ENCODE measurements at regions not wholly inside any gene's neighbourhood (a gene's known extent, or its start where the extent isn't known, plus 50 kb on each side); places are given as distances from the start of the nearest gene placed in this dataset.

DNA sequence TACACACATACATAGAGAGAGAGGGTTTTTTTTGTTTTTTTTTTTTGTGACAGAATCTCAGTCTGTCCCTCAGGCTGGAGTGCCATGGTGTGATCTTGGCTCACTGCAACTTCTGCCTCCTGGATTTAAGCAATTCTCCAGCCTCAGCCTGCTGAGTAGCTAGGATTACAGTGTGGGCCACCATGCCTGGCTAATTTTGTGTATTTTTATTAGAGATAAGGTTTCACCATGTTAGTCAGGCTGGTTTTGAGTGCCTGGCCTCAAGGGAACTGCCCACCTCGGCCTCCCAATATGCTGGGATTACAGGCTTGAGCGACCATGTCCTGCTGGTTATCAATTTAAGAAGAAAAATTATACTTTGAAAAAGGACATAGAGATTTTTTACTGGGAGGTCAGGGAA lies 710.6 kb downstream of the SLC6A15 start:
- no peaks in the 10 kb centered on the region for H3K27me3 ChIP-seq (ENCODE audit: insufficient read depth, insufficient read length)
- no peak overlapping the region for H3K4me3 ChIP-seq (ENCODE audit: insufficient read length, low read depth)
- no peak overlapping the region for H3K9ac ChIP-seq (ENCODE audit: insufficient read length, low read depth)
- H3K9me3 ChIP-seq (ENCODE audit: insufficient read depth, low read length), result no peaks in the 10 kb centered on the region
- no peak for TF ChIP-seq YY1 (IDR thresholded peaks at IDR 0.05; ENCODE audit: insufficient read depth, insufficient read length)
- no peak for TF ChIP-seq ZNF274 (IDR thresholded peaks at IDR 0.05; ENCODE audit: low read depth, low read length)
- no peak for TF ChIP-seq SUZ12 (IDR thresholded peaks at IDR 0.05; ENCODE audit: extremely low read depth, insufficient read depth, insufficient read length)
- DNase-seq (ENCODE audit: low read depth, low spot score), result no peak
- no peaks in the 10 kb centered on the region for H3K36me3 ChIP-seq (ENCODE audit: insufficient read depth, insufficient read length, low read length)
- H3K4me1 ChIP-seq (ENCODE audit: insufficient read depth, insufficient read length), result no peaks in the 10 kb centered on the region

DNA sequence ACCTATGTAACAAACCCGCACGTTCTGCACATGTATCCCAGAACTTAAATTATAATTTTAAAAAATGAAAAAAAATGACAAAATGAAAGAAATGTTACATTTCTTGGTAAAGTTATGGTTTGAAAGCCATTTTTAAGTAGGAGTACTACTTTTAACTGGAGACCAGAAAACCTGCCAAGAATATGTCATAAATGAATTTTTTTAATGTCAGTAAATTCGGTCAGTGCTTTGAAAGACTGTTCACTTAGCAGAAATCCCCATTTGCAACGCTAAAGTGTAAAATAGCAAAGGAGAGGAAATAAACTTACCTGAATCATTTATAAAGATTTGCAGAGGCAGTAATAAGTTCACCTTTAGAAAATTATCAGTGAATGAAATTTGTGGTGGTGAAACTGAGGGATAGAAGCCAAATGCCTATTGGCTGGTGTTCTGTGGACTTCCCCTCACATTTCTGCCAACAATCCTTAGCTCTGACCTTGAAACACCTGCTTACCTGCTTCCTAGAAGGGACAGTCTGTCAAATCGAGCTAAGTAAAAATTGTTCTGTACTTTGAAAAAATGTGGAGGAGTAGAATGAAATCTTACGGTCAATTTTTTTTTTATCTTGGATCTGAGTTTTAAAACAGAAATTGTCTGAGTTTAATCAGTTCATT lies 714.2 kb downstream of the SLC6A15 start:
- TF ChIP-seq SUZ12 (IDR thresholded peaks at IDR 0.05; ENCODE audit: extremely low read depth, insufficient read depth, insufficient read length) (no peak), YY1 (IDR thresholded peaks at IDR 0.05; ENCODE audit: insufficient read depth, insufficient read length) (no peak), ZNF274 (IDR thresholded peaks at IDR 0.05; ENCODE audit: low read depth, low read length) (no peak)
- H3K36me3 ChIP-seq (ENCODE audit: insufficient read depth, insufficient read length, low read length), result no peaks in the 10 kb centered on the region

DNA sequence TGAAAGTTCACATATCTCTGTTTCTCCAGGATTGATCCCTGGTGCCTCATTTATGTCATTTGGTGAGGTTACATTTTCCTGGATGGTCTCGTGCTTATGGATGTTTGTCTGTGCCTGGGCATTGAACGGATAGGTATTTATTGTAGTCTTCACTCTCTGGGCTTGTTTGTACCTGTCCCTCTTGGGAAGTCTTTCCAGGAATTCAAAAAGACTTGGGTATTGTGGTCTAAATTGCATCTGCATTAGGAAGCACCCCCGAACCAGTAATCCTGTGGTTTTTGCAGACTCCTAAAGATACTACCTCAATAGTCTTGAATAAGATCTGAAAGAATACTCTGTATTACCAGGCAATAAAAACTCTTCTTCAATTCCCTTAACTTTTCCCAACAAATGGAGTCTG lies 720.8 kb downstream of the SLC6A15 start:
- Histone ChIP-seq H3K36me3 (ENCODE audit: insufficient read depth, insufficient read length, low read length) (no peaks in the 10 kb centered on the region), H3K9me3 (ENCODE audit: insufficient read depth, low read length) (no peaks in the 10 kb centered on the region), H3K27me3 (ENCODE audit: insufficient read depth, insufficient read length) (no peaks in the 10 kb centered on the region), H3K4me1 (ENCODE audit: insufficient read depth, insufficient read length) (no peaks in the 10 kb centered on the region), H3K4me3 (ENCODE audit: insufficient read length, low read depth) (no peak overlapping the region), H3K9ac (ENCODE audit: insufficient read length, low read depth) (no peak overlapping the region)
- TF ChIP-seq SUZ12 (IDR thresholded peaks at IDR 0.05; ENCODE audit: extremely low read depth, insufficient read depth, insufficient read length), result no peak
- no peak for TF ChIP-seq YY1 (IDR thresholded peaks at IDR 0.05; ENCODE audit: insufficient read depth, insufficient read length)
- no peak for TF ChIP-seq ZNF274 (IDR thresholded peaks at IDR 0.05; ENCODE audit: low read depth, low read length)
- DNase-seq (ENCODE audit: low read depth, low spot score), result no peak

More for the DNA sequence above, 714.2 kb downstream of the SLC6A15 start:
- no peak for DNase-seq (ENCODE audit: low read depth, low spot score)
- no peak overlapping the region for H3K9ac ChIP-seq (ENCODE audit: insufficient read length, low read depth)
- no peak overlapping the region for H3K4me3 ChIP-seq (ENCODE audit: insufficient read length, low read depth)
- no peaks in the 10 kb centered on the region for H3K4me1 ChIP-seq (ENCODE audit: insufficient read depth, insufficient read length)
- no peaks in the 10 kb centered on the region for H3K9me3 ChIP-seq (ENCODE audit: insufficient read depth, low read length)
- no peaks in the 10 kb centered on the region for H3K27me3 ChIP-seq (ENCODE audit: insufficient read depth, insufficient read length)

DNA sequence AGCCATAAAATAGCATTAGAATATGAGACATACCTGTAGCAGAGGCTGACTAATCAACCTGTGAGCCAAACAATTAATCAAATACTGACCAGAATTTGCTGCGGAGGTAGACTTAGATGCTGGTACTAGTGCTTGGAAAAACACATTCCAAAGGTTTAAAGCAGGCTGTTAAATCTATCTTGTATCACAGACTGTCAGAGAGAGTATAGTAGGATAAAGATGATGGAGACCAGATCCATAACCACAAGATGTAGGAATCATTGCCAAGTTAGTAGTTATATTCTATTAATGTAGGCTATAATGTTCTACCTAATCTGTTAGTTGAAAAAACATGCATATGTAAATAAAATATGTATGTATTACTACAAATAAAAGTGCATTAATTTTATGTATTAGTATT lies 726.2 kb downstream of the SLC6A15 start:
- Histone ChIP-seq H3K9ac (ENCODE audit: insufficient read length, low read depth) (no peak overlapping the region), H3K36me3 (ENCODE audit: insufficient read depth, insufficient read length, low read length) (no peaks in the 10 kb centered on the region), H3K27me3 (ENCODE audit: insufficient read depth, insufficient read length) (no peaks in the 10 kb centered on the region), H3K4me3 (ENCODE audit: insufficient read length, low read depth) (no peak overlapping the region), H3K4me1 (ENCODE audit: insufficient read depth, insufficient read length) (no peaks in the 10 kb centered on the region), H3K9me3 (ENCODE audit: insufficient read depth, low read length) (no peaks in the 10 kb centered on the region)
- TF ChIP-seq ZNF274 (IDR thresholded peaks at IDR 0.05; ENCODE audit: low read depth, low read length), result no peak
- TF ChIP-seq SUZ12 (IDR thresholded peaks at IDR 0.05; ENCODE audit: extremely low read depth, insufficient read depth, insufficient read length), result no peak
- TF ChIP-seq YY1 (IDR thresholded peaks at IDR 0.05; ENCODE audit: insufficient read depth, insufficient read length), result no peak
- DNase-seq (ENCODE audit: low read depth, low spot score), result no peak

DNA sequence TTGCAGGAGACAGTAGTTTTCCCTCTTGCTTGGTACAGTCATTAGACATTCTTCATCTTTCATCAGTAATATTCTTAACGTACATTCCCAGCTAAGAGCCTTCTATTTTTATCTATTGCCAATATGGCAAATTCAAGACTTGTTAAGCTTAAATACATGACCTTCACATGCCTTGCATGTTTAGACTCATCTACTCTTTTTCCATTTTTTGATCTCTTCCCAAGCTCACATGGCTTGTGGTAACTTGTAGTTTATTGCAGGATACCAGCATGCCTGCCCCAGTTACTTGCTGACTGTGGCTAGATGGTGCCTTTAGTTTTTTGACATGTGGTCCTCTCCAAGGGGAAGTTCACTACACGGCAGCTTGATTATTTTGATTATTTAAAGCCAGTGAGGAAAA lies 729.0 kb downstream of the SLC6A15 start:
- no peak for DNase-seq (ENCODE audit: low read depth, low spot score)
- Histone ChIP-seq H3K4me1 (ENCODE audit: insufficient read depth, insufficient read length) (no peaks in the 10 kb centered on the region), H3K36me3 (ENCODE audit: insufficient read depth, insufficient read length, low read length) (no peaks in the 10 kb centered on the region), H3K4me3 (ENCODE audit: insufficient read length, low read depth) (no peak overlapping the region), H3K27me3 (ENCODE audit: insufficient read depth, insufficient read length) (no peaks in the 10 kb centered on the region), H3K9me3 (ENCODE audit: insufficient read depth, low read length) (no peaks in the 10 kb centered on the region), H3K9ac (ENCODE audit: insufficient read length, low read depth) (no peak overlapping the region)
- no peak for TF ChIP-seq SUZ12 (IDR thresholded peaks at IDR 0.05; ENCODE audit: extremely low read depth, insufficient read depth, insufficient read length)
- TF ChIP-seq YY1 (IDR thresholded peaks at IDR 0.05; ENCODE audit: insufficient read depth, insufficient read length), result no peak

GRCh38 chr12:84174115-84174514 lies 738.5 kb downstream of the SLC6A15 start:
- H3K36me3 ChIP-seq (ENCODE audit: insufficient read depth, insufficient read length, low read length), result no peaks in the 10 kb centered on the region
- no peaks in the 10 kb centered on the region for H3K4me1 ChIP-seq (ENCODE audit: insufficient read depth, insufficient read length)
- H3K9ac ChIP-seq (ENCODE audit: insufficient read length, low read depth), result no peak overlapping the region
- no peaks in the 10 kb centered on the region for H3K27me3 ChIP-seq (ENCODE audit: insufficient read depth, insufficient read length)
- peaks cover 11% of the 10 kb centered on the region; the same call in 1 of the 2 replicates for H3K9me3 ChIP-seq (ENCODE audit: insufficient read depth, low read length)
- no peak overlapping the region for H3K4me3 ChIP-seq (ENCODE audit: insufficient read length, low read depth)
- no peak for DNase-seq (ENCODE audit: low read depth, low spot score)
- TF ChIP-seq ZNF274 (IDR thresholded peaks at IDR 0.05; ENCODE audit: low read depth, low read length) (no peak), SUZ12 (IDR thresholded peaks at IDR 0.05; ENCODE audit: extremely low read depth, insufficient read depth, insufficient read length) (no peak), YY1 (IDR thresholded peaks at IDR 0.05; ENCODE audit: insufficient read depth, insufficient read length) (no peak)

DNA sequence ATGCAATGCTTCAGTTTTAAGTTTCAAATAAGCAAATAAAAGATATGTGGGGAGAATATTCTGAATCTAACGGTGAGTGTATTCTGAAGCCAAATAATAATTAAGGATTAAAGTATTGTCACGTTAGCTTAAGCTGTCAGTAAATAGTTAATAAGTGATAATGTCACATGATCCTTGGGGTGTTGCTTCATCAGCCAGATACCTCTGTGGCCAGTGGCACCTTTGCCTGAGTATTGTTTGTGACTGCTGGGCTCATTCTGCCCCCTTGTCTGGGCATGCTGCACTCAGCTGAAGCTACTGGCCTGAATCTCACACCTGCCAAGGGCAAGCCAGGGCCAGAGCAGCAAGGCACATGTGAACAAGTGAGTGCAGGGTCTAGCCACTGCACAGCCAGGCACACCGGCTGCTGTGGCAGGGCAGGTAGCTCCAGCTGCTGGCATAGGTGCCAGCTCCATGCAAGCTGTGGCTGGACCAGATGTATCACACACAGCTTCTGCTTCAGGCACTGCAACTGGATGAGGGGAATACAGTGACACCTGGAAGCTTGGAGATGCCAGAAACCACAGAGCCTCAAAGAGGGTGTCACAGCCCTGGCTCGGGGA lies 739.7 kb downstream of the SLC6A15 start:
- Histone ChIP-seq H3K27me3 (ENCODE audit: insufficient read depth, insufficient read length) (no peaks in the 10 kb centered on the region), H3K4me1 (ENCODE audit: insufficient read depth, insufficient read length) (no peaks in the 10 kb centered on the region), H3K9me3 (ENCODE audit: insufficient read depth, low read length) (peaks cover 11% of the 10 kb centered on the region; the same call in 1 of the 2 replicates), H3K36me3 (ENCODE audit: insufficient read depth, insufficient read length, low read length) (no peaks in the 10 kb centered on the region), H3K4me3 (ENCODE audit: insufficient read length, low read depth) (no peak overlapping the region), H3K9ac (ENCODE audit: insufficient read length, low read depth) (no peak overlapping the region)
- DNase-seq (ENCODE audit: low read depth, low spot score), result no peak
- TF ChIP-seq SUZ12 (IDR thresholded peaks at IDR 0.05; ENCODE audit: extremely low read depth, insufficient read depth, insufficient read length) (no peak), YY1 (IDR thresholded peaks at IDR 0.05; ENCODE audit: insufficient read depth, insufficient read length) (no peak), ZNF274 (IDR thresholded peaks at IDR 0.05; ENCODE audit: low read depth, low read length) (no peak)
